ENCODE measurements at regions not wholly inside any gene's neighbourhood (a gene's known extent, or its start where the extent isn't known, plus 50 kb on each side); places are given as distances from the start of the nearest gene placed in this dataset.
"Not testable (repeated sequence)": the region's sequence is repeated elsewhere in the genome, so short reads cannot be mapped to it uniquely, and the experiment has no call there.

GRCh38 chr3:194042927-194043326 lies 93.0 kb upstream of the HES1 start:
- ATAC-seq (no peak), DNase-seq (ENCODE audit: low spot score in 2 of 2) (no peak)
- no peaks in the 10 kb centered on the region for H3K9me3 Mint-ChIP-seq
- no peaks in the 10 kb centered on the region for H3K36me3 Mint-ChIP-seq
- no peak overlapping the region for H3K27ac Mint-ChIP-seq

GRCh38 chr3:194043516-194043915 lies 92.4 kb upstream of the HES1 start:
- ATAC-seq = no peak
- Mint-ChIP-seq H3K36me3 (no peaks in the 10 kb centered on the region), H3K9me3 (no peaks in the 10 kb centered on the region)

GRCh38 chr3:194045289-194045688 lies 90.7 kb upstream of the HES1 start:
- no peak for DNase-seq (ENCODE audit: low spot score in 2 of 2)
- no peak overlapping the region for H3K27ac Mint-ChIP-seq
- ATAC-seq = peak in 1 of 2 donors; percentile 47
- peaks cover 2 to 3% of the 10 kb centered on the region in 2 donors for H3K9me3 Mint-ChIP-seq
- H3K36me3 Mint-ChIP-seq = peaks cover 3% of the 10 kb centered on the region in 2 donors

More at GRCh38 chr3:194043516-194043915, 92.4 kb upstream of the HES1 start:
- H3K27ac Mint-ChIP-seq = peak overlapping the region in 1 of 2 donors; percentile 9
- DNase-seq (ENCODE audit: low spot score in 2 of 2) = no peak

- peaks cover 7 to 9% of the 10 kb centered on the region in 2 donors for H3K36me3 Mint-ChIP-seq
- no peak for ATAC-seq
- H3K27ac Mint-ChIP-seq = no peak overlapping the region
- H3K9me3 Mint-ChIP-seq = peaks cover 3 to 7% of the 10 kb centered on the region in 2 donors
- DNase-seq (ENCODE audit: low spot score in 2 of 2) = no peak
These were observed 90.0 kb upstream of the HES1 start for GRCh38 chr3:194045919-194046318.

- Mint-ChIP-seq H3K9me3 (peaks cover 8 to 11% of the 10 kb centered on the region in 2 donors), H3K36me3 (peaks cover 7 to 11% of the 10 kb centered on the region in 2 donors), H3K27ac (no peak overlapping the region)
- DNase-seq (ENCODE audit: low spot score in 2 of 2) (no peak), ATAC-seq (no peak)
These were observed 89.4 kb upstream of the HES1 start for GRCh38 chr3:194046531-194046930.

- no peak overlapping the region for H3K27ac Mint-ChIP-seq
- ATAC-seq (no peak), DNase-seq (ENCODE audit: low spot score in 2 of 2) (no peak)
- peaks cover 11 to 15% of the 10 kb centered on the region in 2 donors for H3K9me3 Mint-ChIP-seq
- H3K36me3 Mint-ChIP-seq = peaks cover 11 to 17% of the 10 kb centered on the region in 2 donors
These were observed 88.8 kb upstream of the HES1 start for GRCh38 chr3:194046995-194047645.

- Mint-ChIP-seq H3K27ac (no peak overlapping the region), H3K9me3 (peaks cover 11 to 21% of the 10 kb centered on the region in 2 donors), H3K36me3 (peaks cover 18 to 19% of the 10 kb centered on the region in 2 donors)
- DNase-seq (ENCODE audit: low spot score in 2 of 2) (no peak), ATAC-seq (no peak)
These were observed 86.6 kb upstream of the HES1 start for GRCh38 chr3:194049394-194049793.

GRCh38 chr3:194050782-194051320 lies 85.1 kb upstream of the HES1 start:
- H3K27ac Mint-ChIP-seq = no peak overlapping the region
- DNase-seq (ENCODE audit: low spot score in 2 of 2) = no peak
- H3K9me3 Mint-ChIP-seq = peaks cover 11 to 21% of the 10 kb centered on the region in 2 donors
- no peak for ATAC-seq
- peaks cover 18 to 19% of the 10 kb centered on the region in 2 donors for H3K36me3 Mint-ChIP-seq

GRCh38 chr3:194051366-194052149 lies 84.4 kb upstream of the HES1 start:
- no peak for DNase-seq (ENCODE audit: low spot score in 2 of 2)
- no peak overlapping the region for H3K27ac Mint-ChIP-seq
- H3K36me3 Mint-ChIP-seq = peaks cover 18 to 22% of the 10 kb centered on the region in 2 donors
- ATAC-seq = no peak
- H3K9me3 Mint-ChIP-seq = peaks cover 11 to 21% of the 10 kb centered on the region in 2 donors

- no peak for ATAC-seq
- Mint-ChIP-seq H3K9me3 (peaks cover 11 to 21% of the 10 kb centered on the region in 2 donors), H3K36me3 (peaks cover 23 to 24% of the 10 kb centered on the region in 2 donors), H3K27ac (no peak overlapping the region)
- DNase-seq (ENCODE audit: low spot score in 2 of 2) = no peak
These were observed 82.8 kb upstream of the HES1 start for GRCh38 chr3:194053136-194053535.

GRCh38 chr3:194054016-194054415 lies 81.9 kb upstream of the HES1 start:
- H3K36me3 Mint-ChIP-seq = peaks cover 23 to 24% of the 10 kb centered on the region in 2 donors
- H3K27ac Mint-ChIP-seq = no peak overlapping the region
- DNase-seq (ENCODE audit: low spot score in 2 of 2) (no peak), ATAC-seq (no peak)
- H3K9me3 Mint-ChIP-seq = peaks cover 11 to 21% of the 10 kb centered on the region in 2 donors

- H3K27ac Mint-ChIP-seq = no peak overlapping the region
- no peak for DNase-seq (ENCODE audit: low spot score in 2 of 2)
- H3K36me3 Mint-ChIP-seq = peaks cover 23 to 24% of the 10 kb centered on the region in 2 donors
- peaks cover 11 to 21% of the 10 kb centered on the region in 2 donors for H3K9me3 Mint-ChIP-seq
- no peak for ATAC-seq
These were observed 81.4 kb upstream of the HES1 start for GRCh38 chr3:194054540-194054939.

- ATAC-seq (no peak), DNase-seq (ENCODE audit: low spot score in 2 of 2) (no peak)
- Mint-ChIP-seq H3K9me3 (peaks cover 11 to 21% of the 10 kb centered on the region in 2 donors), H3K27ac (no peak overlapping the region), H3K36me3 (peaks cover 23 to 24% of the 10 kb centered on the region in 2 donors)
These were observed 81.0 kb upstream of the HES1 start for GRCh38 chr3:194054961-194055360.

GRCh38 chr3:194056323-194056722 lies 79.6 kb upstream of the HES1 start:
- not testable (repeated sequence) for DNase-seq (ENCODE audit: low spot score in 2 of 2); H3K27ac Mint-ChIP-seq; ATAC-seq
- H3K9me3 Mint-ChIP-seq = peaks cover 4 to 11% of the 10 kb centered on the region in 2 donors
- H3K36me3 Mint-ChIP-seq = peaks cover 13 to 15% of the 10 kb centered on the region in 2 donors

- ATAC-seq (no peak), DNase-seq (ENCODE audit: low spot score in 2 of 2) (no peak)
- Mint-ChIP-seq H3K9me3 (peaks cover 2 to 9% of the 10 kb centered on the region in 2 donors), H3K36me3 (peaks cover 10 to 15% of the 10 kb centered on the region in 2 donors), H3K27ac (no peak overlapping the region)
These were observed 79.1 kb upstream of the HES1 start for GRCh38 chr3:194056731-194057415.

GRCh38 chr3:194057570-194058188 lies 78.3 kb upstream of the HES1 start:
- peak in 1 of 2 donors; percentile 30 for ATAC-seq
- Mint-ChIP-seq H3K9me3 (peaks cover 0 to 6% of the 10 kb centered on the region in 2 donors), H3K27ac (peak overlapping the region in 1 of 2 donors; percentile 69), H3K36me3 (peaks cover 5 to 11% of the 10 kb centered on the region in 2 donors)
- no peak for DNase-seq (ENCODE audit: low spot score in 2 of 2)
